ENCODE measurements at regions not wholly inside any gene's neighbourhood (a gene's known extent, or its start where the extent isn't known, plus 50 kb on each side); places are given as distances from the start of the nearest gene placed in this dataset.
"Not testable (repeated sequence)": the region's sequence is repeated elsewhere in the genome, so short reads cannot be mapped to it uniquely, and the experiment has no call there.

DNA sequence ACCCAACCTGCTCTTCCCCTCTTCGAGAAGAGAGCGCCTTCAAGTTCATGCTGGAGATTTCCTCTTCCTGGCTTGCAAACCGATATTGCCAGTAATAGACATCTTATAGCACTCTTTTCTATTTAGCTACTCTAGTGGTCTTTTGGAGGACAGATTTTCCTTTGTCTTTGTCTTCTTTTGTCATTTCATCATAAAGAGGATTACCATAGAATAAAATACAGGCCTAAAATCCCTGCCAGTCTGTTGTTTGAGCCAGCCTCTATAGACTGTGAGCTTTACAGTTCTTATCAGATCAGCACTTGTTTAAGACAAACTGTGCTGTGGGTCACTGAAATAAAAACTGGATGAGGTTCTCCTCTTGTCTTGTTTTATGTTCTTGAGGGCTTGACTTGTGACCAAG, 802.8 kb downstream of the NR2F1-AS1 start:
- DNase-seq, result no peak

DNA sequence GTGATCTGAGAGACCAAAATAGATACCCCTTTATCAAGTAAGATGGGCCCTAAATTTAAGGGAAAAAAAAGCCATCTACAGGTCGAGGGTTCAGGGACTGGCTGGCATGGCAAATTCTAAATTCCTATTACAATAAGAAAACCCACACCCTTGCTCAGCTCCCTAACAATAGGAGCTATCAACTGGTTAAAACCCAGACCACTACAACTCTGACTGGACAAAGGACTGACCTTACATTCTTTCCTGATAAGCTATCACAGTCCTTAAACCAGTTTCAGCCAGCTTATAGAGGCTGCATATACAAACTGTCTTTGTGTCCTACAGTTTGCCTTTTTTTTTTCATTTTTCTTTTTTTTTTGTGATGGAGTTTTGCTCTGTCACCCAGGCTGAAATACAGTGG, 803.6 kb downstream of the NR2F1-AS1 start:
- no peak for DNase-seq

DNA sequence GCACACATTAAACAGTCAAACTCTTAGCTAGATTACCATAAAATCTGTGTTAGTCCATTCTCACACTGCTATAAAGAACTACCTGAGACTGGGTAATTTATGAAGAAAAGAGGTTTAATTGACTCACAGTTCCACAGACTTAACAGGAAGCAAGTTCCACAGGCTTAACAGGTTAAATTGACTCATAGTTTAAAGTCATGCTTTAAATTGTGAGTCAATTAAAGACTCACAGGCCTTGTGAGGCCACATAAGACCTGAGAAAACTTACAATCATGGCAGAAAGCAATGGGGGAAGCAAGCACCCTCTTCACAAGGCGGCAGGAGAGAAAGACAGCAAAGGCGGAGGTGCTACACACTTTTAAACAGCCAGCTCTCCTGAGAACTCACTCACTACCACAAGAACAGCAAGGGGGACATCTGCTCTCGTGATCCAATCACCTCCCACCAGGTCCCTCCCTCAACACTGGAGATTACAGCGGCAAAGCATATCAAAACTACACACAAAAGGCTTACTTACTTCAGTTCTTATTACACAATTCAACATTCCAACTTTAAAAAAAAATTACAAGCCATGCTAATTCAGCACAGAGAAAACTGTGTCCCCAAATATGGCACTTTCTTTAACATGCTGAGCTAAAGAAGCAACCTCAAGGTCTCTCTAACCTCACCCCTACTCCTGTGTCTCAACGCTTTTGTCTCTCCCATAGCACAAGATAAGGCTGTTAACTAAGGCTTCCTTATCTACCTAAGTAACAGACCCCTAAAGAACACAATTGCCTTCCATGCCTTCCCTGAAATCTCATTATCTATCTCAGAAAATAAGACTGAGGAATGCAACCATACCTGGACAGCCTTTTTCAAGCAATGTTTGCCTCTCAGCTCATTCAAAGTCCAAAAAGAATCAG, 805.1 kb downstream of the NR2F1-AS1 start:
- no peak for DNase-seq

DNA sequence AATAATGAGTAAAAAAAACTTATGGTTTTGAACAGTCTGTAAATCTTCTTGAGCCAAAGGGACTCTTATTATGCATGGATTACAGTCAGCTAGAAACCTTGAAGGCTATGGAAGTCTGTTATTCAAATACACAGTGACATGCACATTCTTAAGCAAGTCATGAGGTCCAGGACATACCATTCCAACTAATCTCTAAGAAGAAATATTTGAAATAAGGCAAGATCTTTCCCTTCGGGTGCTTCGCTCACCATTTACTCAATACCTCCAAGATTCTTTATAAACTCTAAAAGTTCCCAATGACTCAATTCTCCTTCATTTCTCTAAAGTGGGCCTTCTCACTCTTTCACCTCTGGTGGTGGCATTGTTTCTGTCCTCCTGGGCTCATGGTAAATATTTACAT, 811.0 kb downstream of the NR2F1-AS1 start:
- DNase-seq, result no peak

DNA sequence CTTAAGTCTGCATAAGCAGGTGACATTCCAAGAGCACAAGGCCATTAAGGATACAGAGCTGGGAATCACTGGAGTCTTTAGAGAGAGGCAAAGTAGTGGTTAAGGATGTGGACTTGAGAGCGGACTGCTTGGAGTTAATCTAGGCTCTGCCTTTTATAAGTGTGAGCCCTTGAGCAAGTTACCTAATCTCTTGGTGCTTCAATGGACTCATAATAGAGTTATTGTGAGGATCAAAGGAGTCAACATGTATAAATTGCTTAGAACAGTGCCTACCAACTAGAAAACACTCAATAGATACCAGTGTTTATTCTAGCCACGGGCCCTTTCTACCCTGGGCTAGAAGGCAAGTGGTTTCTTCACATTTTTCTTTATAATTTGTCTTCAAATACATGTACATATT, 819.4 kb downstream of the NR2F1-AS1 start:
- no peak for DNase-seq

DNA sequence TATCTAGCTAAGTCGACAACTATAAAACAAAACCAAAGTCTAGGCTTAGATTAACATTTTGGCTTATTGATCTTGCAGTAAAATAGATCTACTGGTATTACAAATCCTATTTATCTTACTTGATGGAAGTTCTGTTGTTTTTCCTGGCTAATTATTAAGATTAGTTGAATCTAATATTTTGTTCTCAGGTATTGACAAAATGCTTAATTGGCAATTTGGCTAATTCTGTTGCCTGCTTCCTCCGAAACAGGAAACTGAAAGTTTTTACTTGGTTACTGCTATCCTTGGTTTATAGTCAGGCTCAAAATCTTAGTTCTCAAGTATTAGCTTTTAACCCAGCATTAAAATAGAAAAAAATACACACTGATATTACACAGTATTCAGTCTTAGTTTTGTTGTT, 820.5 kb downstream of the NR2F1-AS1 start:
- DNase-seq, result no peak

DNA sequence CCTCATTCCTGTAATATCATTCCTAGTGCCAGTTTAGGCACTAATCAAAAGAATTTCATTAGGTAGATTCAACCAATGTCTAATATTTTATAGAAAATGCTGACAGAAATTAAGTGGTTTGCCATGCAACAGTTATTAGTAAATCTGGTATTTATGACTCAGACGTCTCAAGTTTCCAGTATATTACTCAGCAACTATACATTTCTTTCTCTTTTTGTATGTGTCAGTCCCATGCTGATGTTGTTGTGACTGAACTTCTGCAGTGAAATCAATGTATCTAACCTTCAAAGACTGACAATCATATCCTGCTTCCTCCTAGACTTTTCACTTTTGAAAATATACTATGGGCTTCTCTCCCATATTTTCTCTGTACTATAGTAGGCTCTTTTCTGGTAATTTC, 822.5 kb downstream of the NR2F1-AS1 start:
- DNase-seq, result no peak

DNA sequence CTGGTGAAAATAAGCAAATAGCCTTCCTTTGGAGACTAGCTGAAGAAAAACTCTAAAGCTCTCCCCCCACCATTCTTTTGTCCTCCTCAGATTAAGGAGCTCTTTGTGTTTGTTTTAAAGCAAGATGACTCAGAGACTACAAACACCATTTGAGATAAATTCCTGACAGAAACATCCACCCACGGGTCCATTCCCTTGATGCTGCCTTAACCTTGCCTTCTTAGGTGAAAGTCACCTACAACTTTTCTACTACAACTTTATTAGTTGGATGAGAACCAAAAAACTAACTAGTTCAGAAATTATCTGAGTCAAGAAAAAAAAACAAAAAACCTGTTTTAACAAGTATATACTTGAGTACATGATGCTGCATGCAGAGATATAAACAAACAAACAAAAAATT, 831.1 kb downstream of the NR2F1-AS1 start:
- DNase-seq, result no peak

DNA sequence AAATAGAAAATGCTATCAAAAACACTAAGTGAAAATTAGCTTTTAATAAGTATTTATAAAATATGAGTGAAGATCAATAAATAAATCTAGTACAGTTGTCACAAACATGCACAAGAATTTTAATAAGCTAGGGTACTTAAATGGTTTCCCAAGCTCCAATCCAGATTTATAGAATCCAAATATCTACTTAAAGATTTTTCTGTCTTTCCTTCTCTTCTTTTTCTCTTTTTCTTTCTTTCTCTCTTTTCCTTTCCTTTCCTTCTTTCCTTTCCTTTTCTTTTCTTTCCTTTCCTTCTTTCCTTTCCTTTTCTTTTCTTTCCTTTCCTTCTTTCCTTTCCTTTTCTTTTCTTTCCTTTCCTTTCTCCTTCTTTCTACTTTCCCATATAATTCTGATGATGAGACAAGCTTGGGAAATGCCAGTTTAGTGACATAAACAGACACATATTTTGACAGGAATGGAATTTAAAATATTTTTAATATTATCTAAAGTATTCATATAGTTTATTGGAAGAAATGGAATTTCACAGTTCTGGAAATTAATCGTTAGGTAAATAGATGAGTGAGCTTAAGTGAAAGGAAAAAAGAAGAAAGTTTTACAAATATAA, 832.8 kb downstream of the NR2F1-AS1 start:
- DNase-seq, result no peak

DNA sequence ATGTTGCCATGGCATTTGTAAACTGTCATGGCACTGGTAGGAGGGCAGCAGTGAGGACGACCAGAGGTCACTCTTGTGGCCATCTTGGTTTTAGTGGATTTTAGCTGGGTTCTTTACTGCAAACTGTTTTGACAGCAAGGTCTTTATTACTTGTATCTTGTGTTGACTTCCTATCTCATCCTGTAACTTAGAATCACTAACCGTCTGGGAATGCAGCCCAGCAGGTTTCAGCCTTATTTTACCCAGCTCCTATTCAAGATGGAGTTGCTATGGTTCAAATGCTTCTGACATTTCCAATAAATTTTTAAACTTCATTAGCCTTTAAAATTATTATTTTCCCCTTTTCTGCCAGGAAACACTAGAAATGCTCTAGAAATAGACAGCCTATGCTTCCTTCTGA, 839.1 kb downstream of the NR2F1-AS1 start:
- no peak for DNase-seq

DNA sequence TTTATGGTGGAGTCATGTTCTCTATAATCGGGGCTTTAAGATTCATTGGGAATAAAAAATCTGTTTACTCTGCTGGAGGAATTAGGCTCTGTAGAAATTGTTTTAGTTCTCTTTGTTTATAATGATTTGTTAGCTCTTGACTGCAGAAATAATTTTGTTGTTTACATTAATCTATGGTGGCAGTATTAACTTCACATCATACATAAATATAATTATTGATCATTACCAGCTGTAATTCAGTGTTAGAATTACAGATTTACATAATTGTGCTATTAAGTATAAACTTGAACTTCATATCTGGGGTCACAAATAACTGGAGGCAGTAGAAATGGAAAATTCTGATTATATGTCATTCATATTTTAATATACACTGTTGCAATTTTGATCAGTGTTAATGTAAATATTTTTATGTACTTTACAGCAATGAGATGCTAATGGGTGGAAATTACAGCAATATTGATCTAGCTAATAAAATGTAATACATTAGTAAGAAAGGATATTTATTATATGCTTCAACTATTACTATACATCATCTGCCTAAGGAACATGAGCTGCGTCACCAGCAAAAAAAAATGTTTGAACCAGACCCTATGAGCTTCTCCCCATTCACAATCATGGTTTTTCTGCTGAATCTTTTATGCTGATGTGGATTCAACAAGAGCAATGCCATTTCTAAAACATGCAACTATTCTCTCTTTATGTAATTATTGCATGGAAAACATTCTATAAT, 846.6 kb downstream of the NR2F1-AS1 start:
- no peak for DNase-seq

DNA sequence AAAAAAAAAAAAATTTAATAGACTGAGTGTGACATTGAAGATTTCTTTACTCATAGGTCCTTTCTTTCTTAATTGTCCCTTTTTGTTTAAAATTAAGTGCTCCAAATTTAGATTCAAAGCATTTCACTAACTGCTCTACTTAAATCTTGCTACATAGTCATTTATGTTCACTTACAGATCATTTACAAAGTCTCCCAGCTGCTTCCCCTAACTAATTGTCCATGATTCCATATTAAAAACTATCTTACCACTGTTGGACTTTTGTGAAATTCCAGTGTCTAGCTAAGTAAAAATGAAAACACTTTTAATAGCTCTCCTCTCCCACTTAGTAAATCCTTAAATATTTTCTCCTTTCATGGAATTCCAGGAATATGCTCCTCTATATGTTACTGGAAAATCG, 850.5 kb downstream of the NR2F1-AS1 start:
- no peak for DNase-seq

DNA sequence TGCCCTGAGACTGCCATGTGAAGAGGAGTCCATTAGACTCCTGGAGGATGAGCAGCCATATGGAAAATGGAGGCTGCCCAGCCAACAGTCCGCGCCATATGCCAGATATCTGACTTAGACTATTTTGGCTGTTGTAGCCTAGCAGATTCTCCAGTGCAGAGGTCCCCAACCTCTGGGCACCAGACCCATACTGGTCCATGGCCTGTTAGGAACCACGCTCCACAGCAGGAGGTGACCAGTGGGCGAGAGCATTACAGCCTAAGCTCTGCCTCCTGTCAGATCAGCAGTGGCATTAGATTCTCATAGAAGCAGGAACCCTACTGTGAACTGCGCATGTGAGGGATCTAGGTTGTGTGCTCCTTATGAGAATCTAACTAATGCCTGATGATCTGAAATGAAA, 851.9 kb downstream of the NR2F1-AS1 start:
- DNase-seq, result no peak

DNA sequence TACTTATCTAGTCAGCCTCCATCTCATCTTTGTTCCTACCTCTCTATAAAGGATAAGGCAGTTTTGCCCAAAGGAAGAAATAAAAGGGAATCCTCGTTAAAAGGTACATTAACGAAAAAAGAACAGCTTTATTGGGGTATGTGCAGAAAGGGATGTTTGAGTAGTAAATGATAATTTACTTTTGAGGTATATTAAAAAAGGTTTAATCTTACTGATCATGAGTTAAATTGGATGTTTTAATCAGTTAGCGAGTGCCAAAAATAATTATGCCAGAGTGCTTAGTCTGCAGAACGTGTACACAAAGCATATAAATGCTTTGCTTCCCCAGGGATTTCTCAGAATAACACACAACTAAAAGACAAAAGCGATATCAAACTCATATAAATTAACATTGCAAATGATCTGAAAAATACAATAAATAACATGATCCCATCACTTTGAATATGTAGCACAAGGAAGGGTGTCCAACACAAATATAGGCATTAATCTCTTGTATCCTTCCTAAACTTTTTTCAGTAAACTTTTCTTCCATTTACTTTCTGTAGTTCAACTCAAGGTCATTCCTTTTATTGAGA, 865.0 kb downstream of the NR2F1-AS1 start:
- DNase-seq, result no peak

DNA sequence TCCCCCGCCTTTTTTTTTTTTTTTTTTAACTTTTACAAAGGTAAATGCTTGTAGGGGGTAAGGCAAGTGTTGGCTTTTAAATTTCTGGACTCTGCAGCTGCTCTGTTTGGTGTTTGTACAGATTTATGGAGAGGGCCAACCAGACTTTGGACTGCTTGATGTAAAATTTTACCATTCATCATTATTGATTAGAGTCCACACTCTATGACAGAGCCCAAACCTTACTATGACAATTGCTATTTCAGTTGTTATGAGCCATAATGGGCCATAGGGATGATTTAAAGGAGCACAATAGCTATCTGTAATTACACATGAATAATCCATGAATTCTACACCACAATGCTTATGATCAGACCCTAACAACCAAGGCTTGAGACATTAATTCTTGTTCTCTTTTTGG, 867.2 kb downstream of the NR2F1-AS1 start:
- no peak for DNase-seq

DNA sequence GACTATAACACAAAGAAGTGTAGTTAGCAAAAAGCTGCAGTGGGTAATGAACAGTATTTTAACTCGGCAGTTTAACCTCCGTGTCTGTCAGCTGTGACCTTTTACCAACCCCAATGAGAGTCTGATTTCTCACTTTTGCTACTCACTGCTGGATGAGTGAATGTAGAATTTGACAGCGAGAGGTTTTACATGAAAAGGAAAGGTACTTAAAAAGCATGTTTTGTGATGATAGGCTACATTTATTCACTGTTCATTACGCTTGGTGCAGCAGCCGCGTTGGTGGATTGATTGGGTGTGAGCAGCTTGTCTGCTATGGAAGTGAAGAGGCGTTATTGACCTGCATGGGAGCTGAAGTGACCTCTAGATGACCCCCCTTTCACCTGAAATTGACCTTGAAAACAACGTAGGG, 867.7 kb downstream of the NR2F1-AS1 start:
- DNase-seq, result no peak

DNA sequence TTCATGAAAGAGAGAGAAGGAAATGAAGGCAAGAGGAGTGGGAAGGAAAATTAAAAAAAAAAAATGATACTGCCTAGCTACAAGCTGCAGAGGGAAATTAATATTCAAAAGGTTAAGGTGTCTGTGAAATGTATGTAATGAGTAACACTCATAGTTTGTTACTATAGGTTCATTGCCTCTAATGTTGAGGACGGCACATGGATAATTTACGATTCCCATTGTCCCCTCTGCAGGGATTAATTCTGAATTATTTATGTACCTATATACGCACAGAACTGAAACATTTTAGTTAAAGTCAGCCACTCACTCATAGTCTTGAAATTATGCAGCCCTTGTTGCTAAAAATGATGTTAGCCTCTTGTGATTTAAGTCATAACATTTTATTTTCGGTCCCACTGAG, 869.1 kb downstream of the NR2F1-AS1 start:
- no peak for DNase-seq

DNA sequence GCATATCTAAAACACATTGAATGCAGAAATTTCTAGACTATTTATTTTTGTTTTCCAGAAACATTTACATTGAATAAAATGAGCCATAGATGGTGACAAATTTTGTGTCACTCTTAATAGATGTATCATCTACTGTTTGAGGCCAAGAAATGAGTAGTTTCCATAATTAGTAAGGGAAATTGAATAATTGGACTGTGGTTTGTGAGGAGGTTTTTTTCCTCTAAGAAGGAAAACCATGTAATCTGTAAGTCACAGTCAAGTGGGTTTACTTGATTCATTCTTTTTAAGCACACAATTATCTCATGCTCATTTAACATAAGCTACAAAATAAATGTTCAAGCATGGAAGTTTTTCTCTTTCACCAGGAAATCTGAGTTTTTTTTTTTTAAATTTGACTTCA, 876.4 kb downstream of the NR2F1-AS1 start:
- no peak for DNase-seq

DNA sequence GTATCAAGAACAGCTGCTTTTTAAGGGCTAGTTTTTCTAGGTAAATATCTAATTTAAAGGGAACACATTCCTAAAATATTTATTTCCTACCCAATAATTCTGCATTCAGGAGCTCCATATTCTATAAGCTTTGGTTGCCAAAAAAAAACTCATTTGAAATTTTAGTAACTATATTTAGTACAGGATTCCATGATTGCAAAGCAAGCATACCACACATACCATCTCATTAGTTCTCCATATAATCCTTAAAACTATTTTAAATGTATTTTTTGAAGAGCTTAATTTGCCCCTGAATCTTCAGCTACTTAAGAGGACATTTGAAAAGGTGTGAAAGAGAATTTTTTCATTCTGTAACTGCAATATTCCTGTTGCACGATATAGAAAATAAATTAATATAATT, 877.0 kb downstream of the NR2F1-AS1 start:
- no peak for DNase-seq

DNA sequence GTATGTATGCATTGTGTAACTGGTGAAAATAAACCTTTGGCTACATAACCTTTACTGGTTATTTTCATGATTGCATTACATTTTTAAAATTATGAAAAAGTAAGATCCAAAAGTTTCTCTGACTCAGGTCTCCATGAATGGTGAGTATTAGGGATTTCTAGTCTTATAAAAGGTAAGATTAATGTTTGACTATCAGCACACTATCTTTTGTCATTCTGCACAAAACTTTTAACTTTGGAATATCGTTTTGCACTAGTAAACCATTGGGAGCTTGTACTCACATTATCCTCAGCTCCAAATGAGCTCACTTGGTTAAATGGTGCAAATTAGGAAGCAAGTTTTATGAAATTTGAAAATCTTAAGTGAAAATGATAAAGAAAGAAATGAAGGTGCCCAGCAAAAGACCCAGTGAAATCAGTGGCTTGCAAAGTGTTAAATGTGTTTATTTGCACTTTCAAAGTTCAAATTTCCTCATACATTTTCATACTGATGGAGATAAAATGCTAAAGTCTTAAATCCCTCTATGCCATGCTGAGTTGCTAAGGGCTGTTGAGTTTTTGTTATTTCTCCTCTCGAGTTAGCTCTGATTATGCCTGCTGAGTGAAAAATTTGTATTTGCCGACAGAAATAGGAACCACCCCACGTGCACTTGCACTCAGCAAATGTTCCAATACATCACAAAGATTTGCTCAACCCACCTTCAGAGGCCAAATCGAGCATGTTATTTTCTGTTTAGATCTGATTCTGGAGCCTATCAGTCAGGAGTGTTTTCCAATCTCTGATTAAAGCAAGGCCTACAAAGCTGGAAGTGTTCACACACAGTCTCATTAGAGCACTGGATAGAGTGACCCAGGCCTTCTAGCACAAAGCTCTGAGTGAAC, 885.7 kb downstream of the NR2F1-AS1 start:
- DNase-seq, result no peak

DNA sequence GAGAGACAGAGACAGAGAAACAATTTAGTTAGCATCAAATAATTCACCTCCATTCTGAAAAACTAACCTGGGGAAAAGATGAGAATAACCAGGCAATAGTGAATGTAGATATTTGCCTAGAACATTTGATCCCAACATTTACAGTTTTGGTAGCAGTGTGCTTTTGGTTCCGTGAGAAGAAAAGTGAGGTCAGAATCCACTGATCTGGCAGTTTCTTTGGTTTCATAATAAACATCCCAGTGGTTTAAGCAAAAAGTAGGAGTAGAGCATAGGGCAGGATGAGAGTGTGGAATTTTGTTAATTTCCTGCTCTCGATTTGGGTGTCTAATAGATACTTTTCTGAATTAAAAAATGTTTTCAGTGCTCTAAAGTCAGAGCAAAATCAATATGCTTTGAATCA, 887.0 kb downstream of the NR2F1-AS1 start:
- DNase-seq, result no peak

DNA sequence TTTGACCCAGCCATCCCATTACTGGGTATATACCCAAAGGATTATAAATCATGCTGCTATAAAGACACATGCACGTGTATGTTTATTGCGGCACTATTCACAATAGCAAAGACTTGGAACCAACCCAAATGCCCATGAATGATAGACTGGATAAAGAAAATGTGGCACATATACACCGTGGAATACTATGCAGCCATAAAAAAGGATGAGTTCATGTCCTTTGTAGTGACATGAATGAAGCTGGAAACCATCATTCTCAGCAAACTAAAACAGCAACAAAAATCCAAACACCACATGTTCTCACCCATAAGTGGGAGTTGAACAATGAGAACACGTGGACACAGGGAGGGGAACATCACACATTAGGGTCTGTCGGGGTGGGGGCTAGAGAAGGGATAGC, 889.1 kb downstream of the NR2F1-AS1 start:
- DNase-seq, result not testable (repeated sequence)
